NB4 (cell line): ENCODE measurements at regions not wholly inside any gene's neighbourhood (a gene's known extent, or its start where the extent isn't known, plus 50 kb on each side); places are given as distances from the start of the nearest gene placed in this dataset.
"Not testable (repeated sequence)": the region's sequence is repeated elsewhere in the genome, so short reads cannot be mapped to it uniquely, and the experiment has no call there.

Source experiments
- DNase-seq: peaks from one replicate; pipeline ENCODE4 v3.0.0; 2010; ENCODE audit warnings: low read depth
- H3K4me3 ChIP-seq: one replicate; pipeline ENCODE4 v1.5.1; 2011; ENCODE audit warnings: mild to moderate bottlenecking, low read depth, low read length, moderate library complexity
- MYC ChIP-seq: IDR thresholded peaks from 2 replicates; pipeline ENCODE4 v1.6.1; 2011; ENCODE audit warnings: low read depth, low read length
- POLR2A ChIP-seq: IDR thresholded peaks from 2 replicates; pipeline ENCODE4 v1.6.1; 2011; ENCODE audit warnings: mild to moderate bottlenecking; ENCODE audit not compliant: insufficient read length; ENCODE audit errors: extremely low read depth
- TF ChIP-seq, protein P1 (sequence below): IDR thresholded peaks from 2 replicates; pipeline ENCODE4 v1.6.1; 2011; ENCODE audit warnings: low read depth, low read length
- TF ChIP-seq, protein P2 (sequence below): IDR thresholded peaks from one replicate; pipeline ENCODE4 v1.5.1; 2012; ENCODE audit warnings: low read depth, low read length

DNA sequence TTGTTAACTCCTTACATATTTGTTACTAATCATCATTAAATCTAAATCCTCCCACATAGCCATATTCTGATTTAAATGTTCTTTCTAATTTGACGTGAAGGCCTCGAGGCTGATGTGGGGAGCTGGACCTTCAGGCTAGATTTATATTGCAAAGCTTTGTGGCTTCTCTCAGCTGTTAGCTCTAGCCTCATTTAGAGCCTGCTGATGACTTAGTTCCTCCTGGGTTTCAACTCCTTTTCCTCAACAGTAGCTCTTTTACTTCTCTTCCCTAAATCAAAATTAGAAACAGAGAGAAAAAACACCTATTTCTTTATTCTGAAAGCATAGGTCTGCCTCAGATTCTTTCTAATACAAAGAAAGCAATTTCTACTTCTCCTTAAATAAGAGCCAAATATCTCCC is 477.5 kb upstream of the CCDC196 start:
- DNase-seq = no peak
- TF ChIP-seq, protein P1, sequence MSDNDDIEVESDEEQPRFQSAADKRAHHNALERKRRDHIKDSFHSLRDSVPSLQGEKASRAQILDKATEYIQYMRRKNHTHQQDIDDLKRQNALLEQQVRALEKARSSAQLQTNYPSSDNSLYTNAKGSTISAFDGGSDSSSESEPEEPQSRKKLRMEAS = no peak
- no peak for TF ChIP-seq MYC
- TF ChIP-seq, protein P2, sequence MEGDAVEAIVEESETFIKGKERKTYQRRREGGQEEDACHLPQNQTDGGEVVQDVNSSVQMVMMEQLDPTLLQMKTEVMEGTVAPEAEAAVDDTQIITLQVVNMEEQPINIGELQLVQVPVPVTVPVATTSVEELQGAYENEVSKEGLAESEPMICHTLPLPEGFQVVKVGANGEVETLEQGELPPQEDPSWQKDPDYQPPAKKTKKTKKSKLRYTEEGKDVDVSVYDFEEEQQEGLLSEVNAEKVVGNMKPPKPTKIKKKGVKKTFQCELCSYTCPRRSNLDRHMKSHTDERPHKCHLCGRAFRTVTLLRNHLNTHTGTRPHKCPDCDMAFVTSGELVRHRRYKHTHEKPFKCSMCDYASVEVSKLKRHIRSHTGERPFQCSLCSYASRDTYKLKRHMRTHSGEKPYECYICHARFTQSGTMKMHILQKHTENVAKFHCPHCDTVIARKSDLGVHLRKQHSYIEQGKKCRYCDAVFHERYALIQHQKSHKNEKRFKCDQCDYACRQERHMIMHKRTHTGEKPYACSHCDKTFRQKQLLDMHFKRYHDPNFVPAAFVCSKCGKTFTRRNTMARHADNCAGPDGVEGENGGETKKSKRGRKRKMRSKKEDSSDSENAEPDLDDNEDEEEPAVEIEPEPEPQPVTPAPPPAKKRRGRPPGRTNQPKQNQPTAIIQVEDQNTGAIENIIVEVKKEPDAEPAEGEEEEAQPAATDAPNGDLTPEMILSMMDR = no peak
- no peak for TF ChIP-seq POLR2A
- H3K4me3 ChIP-seq = no peak overlapping the region

DNA sequence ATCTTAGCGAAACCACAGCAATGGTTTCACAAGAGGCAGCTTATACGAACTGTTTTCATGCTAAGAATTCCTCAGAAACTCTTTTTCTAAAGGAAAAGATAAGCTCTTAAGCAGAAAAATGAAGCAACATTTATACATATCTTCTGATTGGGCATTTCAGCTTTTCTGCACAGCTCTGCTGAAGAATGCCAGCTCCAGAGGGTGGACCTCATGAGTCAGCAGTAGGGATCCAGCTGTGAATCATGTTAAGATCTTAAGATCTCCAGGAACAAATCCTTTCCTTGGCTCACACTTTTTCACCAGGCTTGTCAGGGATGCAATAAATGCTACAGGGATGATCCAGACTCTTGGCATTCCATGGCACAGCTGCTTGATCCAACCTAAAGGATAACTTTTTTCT is 477.1 kb upstream of the CCDC196 start:
- TF ChIP-seq MYC (no peak), POLR2A (no peak)
- TF ChIP-seq, protein P2 = no peak
- TF ChIP-seq, protein P1 = no peak
- no peak for DNase-seq
- no peak overlapping the region for H3K4me3 ChIP-seq

DNA sequence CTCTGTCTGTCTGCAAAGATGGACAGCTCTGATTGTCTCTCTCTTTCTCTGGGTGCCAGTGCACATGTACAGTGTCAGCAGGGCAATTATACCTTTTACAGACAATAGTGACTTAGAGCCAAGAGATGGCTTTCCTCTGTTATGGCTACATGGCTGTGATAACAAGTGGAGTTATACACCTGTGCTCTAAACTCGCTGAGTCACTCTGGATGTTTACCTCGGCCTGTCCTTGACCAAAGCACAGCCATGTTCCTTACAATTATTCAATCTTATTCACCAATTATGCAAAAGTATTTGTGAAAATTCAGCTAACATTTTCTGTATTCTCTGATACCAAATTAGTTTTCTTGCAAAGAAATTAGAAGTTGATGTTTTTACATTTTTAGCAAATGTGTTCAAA is 475.5 kb upstream of the CCDC196 start:
- DNase-seq = no peak
- no peak overlapping the region for H3K4me3 ChIP-seq
- TF ChIP-seq, protein P1 = no peak
- TF ChIP-seq POLR2A (no peak), MYC (no peak)
- TF ChIP-seq, protein P2 = no peak

DNA sequence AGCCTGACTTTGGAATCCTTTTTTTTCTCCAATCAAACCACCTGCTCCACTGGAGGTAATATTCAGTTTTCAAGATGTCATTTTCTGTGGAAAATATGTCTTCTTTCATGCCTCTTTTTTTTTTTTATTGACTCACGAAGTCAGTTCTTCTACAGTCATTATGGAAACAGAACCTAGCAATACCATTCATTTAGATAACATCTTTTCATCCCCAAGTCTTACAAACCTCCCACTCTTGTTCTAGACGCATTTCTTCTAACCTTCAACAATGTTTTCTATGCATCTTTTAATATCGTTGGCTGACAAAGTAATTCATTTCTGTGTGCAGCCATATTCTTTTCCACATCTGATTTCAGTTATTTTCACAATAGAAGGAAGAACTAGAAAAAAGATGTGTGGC is 474.3 kb upstream of the CCDC196 start:
- no peak for DNase-seq

DNA sequence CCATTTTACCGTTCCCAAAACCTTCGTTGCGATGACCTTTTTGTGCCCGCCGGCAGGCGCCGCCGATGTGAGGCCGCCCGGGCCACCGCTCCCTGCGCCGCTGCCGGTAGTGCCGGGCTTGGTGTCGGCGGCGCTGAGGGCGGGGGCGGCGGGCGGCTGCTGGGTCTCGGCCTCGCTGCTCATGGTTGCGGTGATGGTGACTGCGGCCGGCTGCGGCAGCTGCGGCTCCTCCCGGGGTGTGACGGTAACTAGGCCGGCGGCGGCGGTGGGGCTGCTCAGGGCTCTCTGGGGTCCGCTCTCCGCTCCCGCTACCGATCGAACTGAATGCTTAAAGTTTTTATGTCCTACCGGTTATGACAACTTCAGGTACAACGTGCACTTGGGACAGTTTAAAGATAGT is 472.6 kb upstream of the CCDC196 start:
- H3K4me3 ChIP-seq, DNase-seq: not testable (repeated sequence)

More for the DNA sequence above, 474.3 kb upstream of the CCDC196 start:
- TF ChIP-seq MYC (no peak), POLR2A (no peak)
- TF ChIP-seq, protein P1 = no peak
- TF ChIP-seq, protein P2 = no peak
- H3K4me3 ChIP-seq = no peak overlapping the region

DNA sequence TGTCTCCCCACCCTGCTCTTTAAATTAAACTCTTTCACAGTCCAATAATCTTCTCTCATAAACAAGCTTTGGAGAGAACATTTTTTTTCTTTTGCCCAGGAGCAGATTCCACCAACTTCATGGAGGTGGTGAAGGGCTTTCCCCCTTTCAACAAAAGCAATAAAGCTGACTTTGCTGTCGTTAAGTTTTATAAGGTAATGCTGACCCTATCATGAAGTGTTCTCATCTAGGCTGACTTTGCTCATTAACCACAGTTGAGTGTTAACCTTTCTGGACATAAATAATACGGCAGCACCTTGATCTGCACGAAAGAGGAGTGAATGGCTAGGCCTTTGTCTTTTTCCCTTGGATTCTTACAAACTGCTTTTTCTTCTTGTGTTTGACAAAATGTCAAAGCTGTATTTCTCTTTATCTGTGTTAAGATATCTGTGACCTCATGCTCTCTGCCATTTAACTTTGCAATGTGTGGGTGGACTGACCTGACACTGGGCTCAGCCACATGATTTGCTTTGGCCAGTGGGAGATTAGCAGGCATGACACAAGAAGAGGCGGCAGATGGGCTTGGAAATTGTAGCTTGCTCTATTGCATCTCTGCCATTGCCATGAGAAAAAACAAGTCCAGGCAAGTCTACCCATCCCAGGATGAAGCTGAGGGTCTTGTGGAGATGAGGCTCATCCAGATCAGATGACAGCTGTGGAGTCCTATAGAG is 470.9 kb upstream of the CCDC196 start:
- TF ChIP-seq, protein P2 = no peak
- TF ChIP-seq, protein P1 = no peak
- H3K4me3 ChIP-seq = no peak overlapping the region
- DNase-seq = no peak
